GM20000 (cell line): ENCODE measurements at regions not wholly inside any gene's neighbourhood (a gene's known extent, or its start where the extent isn't known, plus 50 kb on each side); places are given as distances from the start of the nearest gene placed in this dataset.
"Not testable (repeated sequence)": the region's sequence is repeated elsewhere in the genome, so short reads cannot be mapped to it uniquely, and the experiment has no call there.

Source experiments
- DNase-seq: peaks from one replicate; pipeline ENCODE4 v3.0.0; 2012; ENCODE audit warnings: low spot score
- TF ChIP-seq, protein P1 (sequence below): IDR thresholded peaks from 2 replicates; pipeline ENCODE4 v1.5.1; 2012; ENCODE audit warnings: mild to moderate bottlenecking, control low read depth; ENCODE audit errors: extremely low read depth, missing control alignments

- DNase-seq, result no peak
- TF ChIP-seq, protein P1, sequence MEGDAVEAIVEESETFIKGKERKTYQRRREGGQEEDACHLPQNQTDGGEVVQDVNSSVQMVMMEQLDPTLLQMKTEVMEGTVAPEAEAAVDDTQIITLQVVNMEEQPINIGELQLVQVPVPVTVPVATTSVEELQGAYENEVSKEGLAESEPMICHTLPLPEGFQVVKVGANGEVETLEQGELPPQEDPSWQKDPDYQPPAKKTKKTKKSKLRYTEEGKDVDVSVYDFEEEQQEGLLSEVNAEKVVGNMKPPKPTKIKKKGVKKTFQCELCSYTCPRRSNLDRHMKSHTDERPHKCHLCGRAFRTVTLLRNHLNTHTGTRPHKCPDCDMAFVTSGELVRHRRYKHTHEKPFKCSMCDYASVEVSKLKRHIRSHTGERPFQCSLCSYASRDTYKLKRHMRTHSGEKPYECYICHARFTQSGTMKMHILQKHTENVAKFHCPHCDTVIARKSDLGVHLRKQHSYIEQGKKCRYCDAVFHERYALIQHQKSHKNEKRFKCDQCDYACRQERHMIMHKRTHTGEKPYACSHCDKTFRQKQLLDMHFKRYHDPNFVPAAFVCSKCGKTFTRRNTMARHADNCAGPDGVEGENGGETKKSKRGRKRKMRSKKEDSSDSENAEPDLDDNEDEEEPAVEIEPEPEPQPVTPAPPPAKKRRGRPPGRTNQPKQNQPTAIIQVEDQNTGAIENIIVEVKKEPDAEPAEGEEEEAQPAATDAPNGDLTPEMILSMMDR, result no peak
Observed at GRCh38 chr7:145462463-145462862, 626.6 kb upstream of the TPK1 start.

GRCh38 chr7:145434811-145435210 lies 599.0 kb upstream of the TPK1 start:
- TF ChIP-seq, protein P1, result no peak
- DNase-seq, result no peak

GRCh38 chr7:145431834-145432233 lies 596.0 kb upstream of the TPK1 start:
- DNase-seq, result no peak
- TF ChIP-seq, protein P1, result no peak

- not testable (repeated sequence) for DNase-seq
Observed at GRCh38 chr7:145418481-145418880, 582.6 kb upstream of the TPK1 start.

GRCh38 chr7:145411066-145411465 lies 575.2 kb upstream of the TPK1 start:
- DNase-seq, result no peak
- TF ChIP-seq, protein P1, result no peak

GRCh38 chr7:145398758-145399157 lies 562.9 kb upstream of the TPK1 start:
- TF ChIP-seq, protein P1, result no peak
- no peak for DNase-seq

DNA sequence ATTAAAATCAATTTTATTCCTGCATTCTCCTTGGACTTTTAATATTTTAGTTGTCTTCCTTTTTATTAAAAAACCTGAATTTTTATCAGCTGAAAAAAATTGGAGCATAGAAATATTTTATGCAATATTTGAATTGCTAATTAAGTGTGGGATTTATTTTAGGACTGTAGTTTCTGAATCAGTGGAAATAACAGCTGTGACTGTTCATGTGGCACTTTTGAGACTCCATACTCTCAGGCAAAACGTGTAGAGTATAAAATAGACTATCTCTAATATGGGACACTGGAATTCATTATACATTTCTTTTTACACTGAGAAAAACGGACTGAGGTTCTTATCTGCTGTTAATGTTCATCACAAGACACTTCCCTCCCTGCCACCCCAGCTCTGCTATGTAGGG lies 558.3 kb upstream of the TPK1 start:
- no peak for DNase-seq
- TF ChIP-seq, protein P1, result no peak

GRCh38 chr7:145382762-145383161 lies 546.9 kb upstream of the TPK1 start:
- TF ChIP-seq, protein P1, result no peak
- no peak for DNase-seq
